Activated B cell treated with CpG ODN at 0.5 μM for 24 hours (primary cell): ENCODE measurements at regions not wholly inside any gene's neighbourhood (a gene's known extent, or its start where the extent isn't known, plus 50 kb on each side); places are given as distances from the start of the nearest gene placed in this dataset.

Experiments
- ATAC-seq: fragments of 200-7000 bp; cut with Tn5 transposase; one replicate; pipeline ENCODE4 v1.10.0; 2021; ENCODE audit warnings: low read depth, mild to moderate bottlenecking, moderate library complexity
- CTCF ChIA-PET: fragments of 350-600 bp; sonication (Branson Sonifier 250); formaldehyde crosslinking; loops from one replicate; lab custom pipeline; 2021; ENCODE audit warnings: antibody characterized with exemption; lab: Charles Lee
- POLR2A ChIA-PET: fragments of 350-600 bp; sonication (Branson Sonifier 250); formaldehyde crosslinking; loops from one replicate; lab custom pipeline; 2021; ENCODE audit warnings: antibody characterized with exemption; lab: Charles Lee
- DNase-seq: peaks from one replicate; pipeline ENCODE4 v3.0.0; 2022
- H3K27ac Mint-ChIP-seq: one replicate; pipeline ENCODE4 v1.8.0; 2020; ENCODE audit warnings: mixed read lengths
- H3K27me3 Mint-ChIP-seq: one replicate; pipeline ENCODE4 v1.8.0; 2021; ENCODE audit warnings: mixed read lengths
- H3K36me3 Mint-ChIP-seq: one replicate; pipeline ENCODE4 v1.8.0; 2021; ENCODE audit warnings: low read depth, mixed read lengths
- H3K4me1 Mint-ChIP-seq: one replicate; pipeline ENCODE4 v1.8.0; 2021; ENCODE audit warnings: mixed read lengths
- H3K4me3 Mint-ChIP-seq: one replicate; pipeline ENCODE4 v1.8.0; 2020; ENCODE audit warnings: mild to moderate bottlenecking, mixed read lengths
- H3K9me3 Mint-ChIP-seq: one replicate; pipeline ENCODE4 v1.8.0; 2020; ENCODE audit warnings: mixed read lengths
- intact Hi-C: fragments of 100-400 bp; cut with micrococcal nuclease; formaldehyde crosslinking; loops from one replicate; pipeline ENCODE4 v1.15.1; 2024
- TF ChIP-seq, protein P1 (sequence below): fragments of 200-600 bp; IDR thresholded peaks from one replicate; pipeline ENCODE4 v1.8.0; 2022; ENCODE audit warnings: antibody characterized with exemption, mild to moderate bottlenecking

GRCh38 chr16:52633230-52633629, 86.3 kb upstream of the TOX3 start:
- Mint-ChIP-seq H3K36me3 (no peaks in the 10 kb centered on the region), H3K9me3 (peaks cover 14% of the 10 kb centered on the region), H3K4me1 (no peaks in the 10 kb centered on the region), H3K4me3 (no peak overlapping the region), H3K27ac (no peak overlapping the region), H3K27me3 (no peaks in the 10 kb centered on the region)
- POLR2A ChIA-PET: no interaction called here
- ATAC-seq (no peak), DNase-seq (no peak)
- TF ChIP-seq, protein P1, sequence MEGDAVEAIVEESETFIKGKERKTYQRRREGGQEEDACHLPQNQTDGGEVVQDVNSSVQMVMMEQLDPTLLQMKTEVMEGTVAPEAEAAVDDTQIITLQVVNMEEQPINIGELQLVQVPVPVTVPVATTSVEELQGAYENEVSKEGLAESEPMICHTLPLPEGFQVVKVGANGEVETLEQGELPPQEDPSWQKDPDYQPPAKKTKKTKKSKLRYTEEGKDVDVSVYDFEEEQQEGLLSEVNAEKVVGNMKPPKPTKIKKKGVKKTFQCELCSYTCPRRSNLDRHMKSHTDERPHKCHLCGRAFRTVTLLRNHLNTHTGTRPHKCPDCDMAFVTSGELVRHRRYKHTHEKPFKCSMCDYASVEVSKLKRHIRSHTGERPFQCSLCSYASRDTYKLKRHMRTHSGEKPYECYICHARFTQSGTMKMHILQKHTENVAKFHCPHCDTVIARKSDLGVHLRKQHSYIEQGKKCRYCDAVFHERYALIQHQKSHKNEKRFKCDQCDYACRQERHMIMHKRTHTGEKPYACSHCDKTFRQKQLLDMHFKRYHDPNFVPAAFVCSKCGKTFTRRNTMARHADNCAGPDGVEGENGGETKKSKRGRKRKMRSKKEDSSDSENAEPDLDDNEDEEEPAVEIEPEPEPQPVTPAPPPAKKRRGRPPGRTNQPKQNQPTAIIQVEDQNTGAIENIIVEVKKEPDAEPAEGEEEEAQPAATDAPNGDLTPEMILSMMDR: no peak
- CTCF ChIA-PET: no interaction called here
- intact Hi-C loops: no loop called here

DNA sequence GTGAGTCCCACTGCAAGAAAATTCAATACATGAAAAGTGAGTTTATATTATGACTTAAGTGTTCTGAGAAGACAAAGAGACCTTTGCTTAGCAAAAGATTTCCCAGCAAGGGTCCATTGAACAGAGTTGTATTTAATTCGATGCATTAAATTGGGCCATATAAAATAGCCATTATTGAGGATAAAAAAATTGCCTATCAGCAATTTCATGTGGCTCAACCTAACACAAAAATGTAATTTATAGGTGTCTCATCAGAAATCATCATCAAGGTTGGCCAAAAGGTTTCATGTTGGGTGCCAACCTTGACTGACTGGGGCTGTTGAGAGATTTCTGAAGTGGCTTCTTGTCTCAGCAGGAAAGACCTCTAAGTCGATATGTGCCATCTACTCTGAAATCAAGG, 84.8 kb upstream of the TOX3 start:
- Mint-ChIP-seq H3K27me3 (no peaks in the 10 kb centered on the region), H3K4me1 (no peaks in the 10 kb centered on the region)
- TF ChIP-seq, protein P1: no peak

GRCh38 chr16:52630711-52631110, 83.8 kb upstream of the TOX3 start:
- ATAC-seq (no peak), DNase-seq (no peak)
- no peak overlapping the region for H3K27ac Mint-ChIP-seq
- H3K9me3 Mint-ChIP-seq: peaks cover 12% of the 10 kb centered on the region
- H3K27me3 Mint-ChIP-seq: no peaks in the 10 kb centered on the region
- POLR2A ChIA-PET: no interaction called here
- intact Hi-C loops: no loop called here
- H3K4me1 Mint-ChIP-seq: no peaks in the 10 kb centered on the region
- H3K36me3 Mint-ChIP-seq: no peaks in the 10 kb centered on the region
- CTCF ChIA-PET: no interaction called here
- TF ChIP-seq, protein P1: no peak
- H3K4me3 Mint-ChIP-seq: no peak overlapping the region

More for the DNA sequence above, 84.8 kb upstream of the TOX3 start:
- POLR2A ChIA-PET: no interaction called here
- no peak overlapping the region for H3K4me3 Mint-ChIP-seq
- H3K9me3 Mint-ChIP-seq: peaks cover 14% of the 10 kb centered on the region
- intact Hi-C loops: no loop called here
- ATAC-seq: no peak
- H3K36me3 Mint-ChIP-seq: no peaks in the 10 kb centered on the region
- no peak for DNase-seq
- CTCF ChIA-PET: no interaction called here
- no peak overlapping the region for H3K27ac Mint-ChIP-seq

- ATAC-seq (no peak), DNase-seq (no peak)
- ChIA-PET CTCF (no interaction called here), POLR2A (no interaction called here)
- H3K27ac Mint-ChIP-seq: no peak overlapping the region
- H3K9me3 Mint-ChIP-seq: peaks cover 7% of the 10 kb centered on the region
- no peaks in the 10 kb centered on the region for H3K27me3 Mint-ChIP-seq
- intact Hi-C loops: no loop called here
- no peaks in the 10 kb centered on the region for H3K36me3 Mint-ChIP-seq
- TF ChIP-seq, protein P1: no peak
- no peak overlapping the region for H3K4me3 Mint-ChIP-seq
- no peaks in the 10 kb centered on the region for H3K4me1 Mint-ChIP-seq
Observed at GRCh38 chr16:52629296-52629695, 82.4 kb upstream of the TOX3 start.

GRCh38 chr16:52624891-52625290, 77.9 kb upstream of the TOX3 start:
- Mint-ChIP-seq H3K36me3 (no peaks in the 10 kb centered on the region), H3K9me3 (peaks cover under 1% of the 10 kb centered on the region)
- CTCF ChIA-PET: no interaction called here

More at GRCh38 chr16:52624891-52625290, 77.9 kb upstream of the TOX3 start:
- intact Hi-C loops: no loop called here
- Mint-ChIP-seq H3K27ac (no peak overlapping the region), H3K4me3 (no peak overlapping the region), H3K4me1 (no peaks in the 10 kb centered on the region), H3K27me3 (no peaks in the 10 kb centered on the region)
- DNase-seq (no peak), ATAC-seq (no peak)
- POLR2A ChIA-PET: no interaction called here
- TF ChIP-seq, protein P1: no peak
